B cell (primary cell): ENCODE measurements at regions not wholly inside any gene's neighbourhood (a gene's known extent, or its start where the extent isn't known, plus 50 kb on each side); places are given as distances from the start of the nearest gene placed in this dataset.

Experiments
- CTCF ChIP-seq: fragments of 200-600 bp; IDR thresholded peaks from one replicate; pipeline ENCODE4 v1.8.0; 2022; ENCODE audit warnings: antibody characterized with exemption, mild to moderate bottlenecking
- EZH2 ChIP-seq: IDR thresholded peaks from 2 replicates; pipeline ENCODE4 v1.6.1; 2012; ENCODE audit warnings: borderline replicate concordance, low read depth, mild to moderate bottlenecking, moderate library complexity, low read length; ENCODE audit not compliant: insufficient read depth, poor library complexity, severe bottlenecking

DNA sequence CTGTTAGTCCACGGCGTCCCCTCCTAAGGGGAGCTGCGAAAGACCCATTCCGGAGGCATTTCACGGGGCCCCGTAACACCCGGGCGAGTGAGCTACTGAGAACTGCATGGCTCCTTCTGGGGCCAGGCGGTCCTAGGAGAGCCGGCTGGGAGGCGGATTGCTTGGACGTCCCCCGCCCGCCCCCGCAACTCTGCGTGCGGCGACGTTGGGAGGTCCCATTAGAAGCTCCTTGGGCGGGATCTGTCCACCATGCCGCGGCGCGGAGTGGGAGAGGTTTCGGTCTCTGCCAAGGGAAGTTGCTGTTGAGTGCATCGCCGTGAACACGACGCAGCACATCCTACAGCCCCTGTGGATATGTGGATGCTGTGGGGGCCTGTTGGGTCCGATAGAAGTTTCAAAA lies 85.4 kb upstream of the IGFBP7 start:
- no peak for TF ChIP-seq CTCF
- TF ChIP-seq EZH2: no peak
